Panc1 (cell line): ENCODE measurements at regions not wholly inside any gene's neighbourhood (a gene's known extent, or its start where the extent isn't known, plus 50 kb on each side); places are given as distances from the start of the nearest gene placed in this dataset.

Source experiments
- ATAC-seq: fragments of 200-7000 bp; cut with Tn5 transposase; 2 replicates; pipeline ENCODE4 v1.9.1; 2020; ENCODE audit warnings: mild to moderate bottlenecking, moderate library complexity
- BruUV-seq: library from RNA; stranded (reverse); fragments of 400-500 nt; replicated peaks from 2 replicates; lab custom pipeline; 2021; lab: Mats Ljungman, UMichigan
- CTCF ChIA-PET: fragments of 300-600 bp; sonication (Branson Sonifier 250); formaldehyde crosslinking; loops from one replicate; lab custom pipeline; 2022; ENCODE audit warnings: antibody characterized with exemption; lab: Charles Lee
- POLR2A ChIA-PET: fragments of 300-600 bp; sonication (Branson Sonifier 250); formaldehyde crosslinking; loops from one replicate; lab custom pipeline; 2022; ENCODE audit warnings: antibody characterized with exemption; lab: Charles Lee
- DNase-seq: peaks from one replicate; pipeline ENCODE4 v3.0.0-alpha.2; 2010; ENCODE audit warnings: low read depth, low spot score
- H3K27ac ChIP-seq: 2 replicates; pipeline ENCODE4 v1.5.1; 2011; ENCODE audit warnings: mild to moderate bottlenecking, low read length, inconsistent platforms
- H3K27me3 ChIP-seq: fragments of 200-500 bp; sonication (Bioruptor generic); 2 replicates; pipeline ENCODE4 v1.6.0; 2014; ENCODE audit warnings: low read length, inconsistent platforms; ENCODE audit not compliant: control insufficient read depth, insufficient read depth
- H3K36me3 ChIP-seq: fragments of 200-500 bp; sonication (Bioruptor generic); 2 replicates; pipeline ENCODE4 v1.5.1; 2014; ENCODE audit warnings: inconsistent platforms, mild to moderate bottlenecking, low read length, moderate library complexity; ENCODE audit not compliant: control insufficient read depth, insufficient read depth
- H3K4me1 ChIP-seq: 2 replicates; pipeline ENCODE4 v1.5.1; 2011; ENCODE audit warnings: inconsistent platforms, mild to moderate bottlenecking, low read length, moderate library complexity; ENCODE audit not compliant: control insufficient read depth, insufficient read depth
- H3K4me3 ChIP-seq, 2 experiments: 2 replicates each; pipeline ENCODE4 v1.5.1; 2011 to 2012; ENCODE audit warnings: low read depth in 2 of 2, low read length in 2 of 2, mild to moderate bottlenecking in 2 of 2, inconsistent platforms in 1 of 2, moderate library complexity in 1 of 2
- H3K9me3 ChIP-seq: fragments of 200-500 bp; sonication (Bioruptor generic); 2 replicates; pipeline ENCODE4 v1.5.1; 2014; ENCODE audit warnings: low read depth, mild to moderate bottlenecking, inconsistent platforms, low read length, moderate library complexity; ENCODE audit not compliant: control insufficient read depth, insufficient read depth
- POLR2AphosphoS5 ChIP-seq: IDR thresholded peaks from 2 replicates; pipeline ENCODE4 v1.6.1; 2012; ENCODE audit warnings: mild to moderate bottlenecking, low read depth, low read length, moderate library complexity
- SIN3A ChIP-seq: IDR thresholded peaks from 2 replicates; pipeline ENCODE4 v1.6.1; 2012; ENCODE audit warnings: low read depth, mild to moderate bottlenecking, low read length, moderate library complexity, borderline replicate concordance; ENCODE audit not compliant: insufficient read depth
- TCF7L2 ChIP-seq: IDR thresholded peaks from 2 replicates; pipeline ENCODE4 v1.6.1; 2011; ENCODE audit warnings: mild to moderate bottlenecking, low read depth, low read length, inconsistent platforms
- in situ Hi-C: cut with HindIII; loops from 2 replicates; pipeline ENCODE4 v1.10.0; 2016; ENCODE audit warnings: low sequenced_read_pairs, low pct_unique_long_range_greater_than_20kb
- intact Hi-C: fragments of 100-400 bp; cut with micrococcal nuclease; formaldehyde crosslinking; loops from one replicate; pipeline ENCODE4 v1.10.0; 2022; ENCODE audit not compliant: unreplicated experiment
- TF ChIP-seq, protein P1 (sequence below): fragments of 450-650 bp; IDR thresholded peaks from 2 replicates; pipeline ENCODE4 v1.5.1; 2017; ENCODE audit warnings: mild to moderate bottlenecking
- TF ChIP-seq, protein P2 (sequence below), 2 experiments: IDR thresholded peaks; 2 replicates each; pipeline ENCODE4 v1.6.1; 2011 to 2012; ENCODE audit warnings: low read depth in 2 of 2, control low read depth in 1 of 2, low read length in 1 of 2, mild to moderate bottlenecking in 1 of 2, moderate library complexity in 1 of 2; ENCODE audit not compliant: insufficient read depth in 1 of 2

DNA sequence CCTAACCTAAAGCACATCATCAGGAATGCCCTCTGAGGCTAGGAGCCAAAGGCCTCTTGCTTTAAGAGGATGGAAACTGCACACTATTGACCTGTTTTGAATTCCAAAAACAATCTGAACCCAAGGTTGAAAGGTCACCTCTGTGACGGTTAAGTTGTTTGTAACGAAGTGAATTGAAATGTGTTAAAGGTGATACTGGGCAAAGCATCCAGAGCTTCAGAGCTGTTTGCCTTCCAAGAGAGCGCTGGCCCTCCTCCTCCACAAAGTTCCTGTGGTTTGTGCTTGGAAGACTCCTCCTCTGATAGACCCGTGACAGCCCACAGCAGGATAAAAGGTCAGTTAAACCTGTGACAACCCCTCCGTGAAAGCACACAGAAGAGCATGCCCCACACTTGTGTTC lies 133.7 kb upstream of the CTTNBP2 start:
- Histone ChIP-seq H3K36me3 (no peaks in the 10 kb centered on the region), H3K4me3 (no peak overlapping the region), H3K4me1 (no peaks in the 10 kb centered on the region; the same call in 1 of the 2 replicates), H3K27ac (no peak overlapping the region), H3K27me3 (no peaks in the 10 kb centered on the region), H3K9me3 (no peaks in the 10 kb centered on the region)
- POLR2A ChIA-PET: no interaction called here
- ATAC-seq (no peak), DNase-seq (no peak)
- CTCF ChIA-PET: no interaction called here
- intact Hi-C loops (no loop called here), in situ Hi-C loops (no loop called here)
- TF ChIP-seq POLR2AphosphoS5 (no peak), TCF7L2 (no peak), SIN3A (no peak)
- TF ChIP-seq, protein P1, sequence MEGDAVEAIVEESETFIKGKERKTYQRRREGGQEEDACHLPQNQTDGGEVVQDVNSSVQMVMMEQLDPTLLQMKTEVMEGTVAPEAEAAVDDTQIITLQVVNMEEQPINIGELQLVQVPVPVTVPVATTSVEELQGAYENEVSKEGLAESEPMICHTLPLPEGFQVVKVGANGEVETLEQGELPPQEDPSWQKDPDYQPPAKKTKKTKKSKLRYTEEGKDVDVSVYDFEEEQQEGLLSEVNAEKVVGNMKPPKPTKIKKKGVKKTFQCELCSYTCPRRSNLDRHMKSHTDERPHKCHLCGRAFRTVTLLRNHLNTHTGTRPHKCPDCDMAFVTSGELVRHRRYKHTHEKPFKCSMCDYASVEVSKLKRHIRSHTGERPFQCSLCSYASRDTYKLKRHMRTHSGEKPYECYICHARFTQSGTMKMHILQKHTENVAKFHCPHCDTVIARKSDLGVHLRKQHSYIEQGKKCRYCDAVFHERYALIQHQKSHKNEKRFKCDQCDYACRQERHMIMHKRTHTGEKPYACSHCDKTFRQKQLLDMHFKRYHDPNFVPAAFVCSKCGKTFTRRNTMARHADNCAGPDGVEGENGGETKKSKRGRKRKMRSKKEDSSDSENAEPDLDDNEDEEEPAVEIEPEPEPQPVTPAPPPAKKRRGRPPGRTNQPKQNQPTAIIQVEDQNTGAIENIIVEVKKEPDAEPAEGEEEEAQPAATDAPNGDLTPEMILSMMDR: no peak
- TF ChIP-seq, protein P2, sequence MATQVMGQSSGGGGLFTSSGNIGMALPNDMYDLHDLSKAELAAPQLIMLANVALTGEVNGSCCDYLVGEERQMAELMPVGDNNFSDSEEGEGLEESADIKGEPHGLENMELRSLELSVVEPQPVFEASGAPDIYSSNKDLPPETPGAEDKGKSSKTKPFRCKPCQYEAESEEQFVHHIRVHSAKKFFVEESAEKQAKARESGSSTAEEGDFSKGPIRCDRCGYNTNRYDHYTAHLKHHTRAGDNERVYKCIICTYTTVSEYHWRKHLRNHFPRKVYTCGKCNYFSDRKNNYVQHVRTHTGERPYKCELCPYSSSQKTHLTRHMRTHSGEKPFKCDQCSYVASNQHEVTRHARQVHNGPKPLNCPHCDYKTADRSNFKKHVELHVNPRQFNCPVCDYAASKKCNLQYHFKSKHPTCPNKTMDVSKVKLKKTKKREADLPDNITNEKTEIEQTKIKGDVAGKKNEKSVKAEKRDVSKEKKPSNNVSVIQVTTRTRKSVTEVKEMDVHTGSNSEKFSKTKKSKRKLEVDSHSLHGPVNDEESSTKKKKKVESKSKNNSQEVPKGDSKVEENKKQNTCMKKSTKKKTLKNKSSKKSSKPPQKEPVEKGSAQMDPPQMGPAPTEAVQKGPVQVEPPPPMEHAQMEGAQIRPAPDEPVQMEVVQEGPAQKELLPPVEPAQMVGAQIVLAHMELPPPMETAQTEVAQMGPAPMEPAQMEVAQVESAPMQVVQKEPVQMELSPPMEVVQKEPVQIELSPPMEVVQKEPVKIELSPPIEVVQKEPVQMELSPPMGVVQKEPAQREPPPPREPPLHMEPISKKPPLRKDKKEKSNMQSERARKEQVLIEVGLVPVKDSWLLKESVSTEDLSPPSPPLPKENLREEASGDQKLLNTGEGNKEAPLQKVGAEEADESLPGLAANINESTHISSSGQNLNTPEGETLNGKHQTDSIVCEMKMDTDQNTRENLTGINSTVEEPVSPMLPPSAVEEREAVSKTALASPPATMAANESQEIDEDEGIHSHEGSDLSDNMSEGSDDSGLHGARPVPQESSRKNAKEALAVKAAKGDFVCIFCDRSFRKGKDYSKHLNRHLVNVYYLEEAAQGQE (IDR thresholded peaks at IDR 0.05; ENCODE audit: insufficient read depth in 1 of 2, low read depth in 2 of 2, low read length in 1 of 2): no peak
- BruUV-seq: no TSS peak

DNA sequence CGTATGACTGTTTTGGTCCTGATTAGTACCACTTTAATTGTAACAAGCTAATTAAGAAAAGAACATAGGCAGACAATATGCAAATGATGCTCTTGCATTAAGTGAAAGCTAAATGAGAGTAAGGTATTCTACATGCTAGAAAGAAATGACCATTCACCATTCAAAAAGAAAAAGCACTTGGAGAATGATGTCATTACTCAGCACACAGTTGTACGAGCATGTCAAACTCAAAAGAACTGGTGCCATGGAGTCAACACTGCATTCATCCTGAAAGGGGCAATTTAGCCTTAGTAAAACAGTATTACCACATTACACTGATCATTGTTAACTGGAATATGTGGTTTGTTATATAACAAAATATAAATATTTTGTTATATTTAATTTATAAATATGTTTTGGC lies 136.2 kb upstream of the CTTNBP2 start:
- Histone ChIP-seq H3K27ac (no peak overlapping the region), H3K27me3 (no peaks in the 10 kb centered on the region), H3K4me1 (no peaks in the 10 kb centered on the region; the same call in 1 of the 2 replicates), H3K9me3 (no peaks in the 10 kb centered on the region), H3K4me3 (no peak overlapping the region), H3K36me3 (no peaks in the 10 kb centered on the region)
- ChIA-PET POLR2A (interaction anchor here (0.6 kb wide), 1 partner anchor 121 kb away, joined by 3 read pairs; no protein-coding TSS in a partner anchor), CTCF (interaction anchor here (0.6 kb wide), 1 partner anchor 470 kb away, joined by 4 read pairs; no protein-coding TSS in a partner anchor)
- TF ChIP-seq POLR2AphosphoS5: no peak
- no peak for TF ChIP-seq SIN3A
- TF ChIP-seq TCF7L2: no peak
- TF ChIP-seq, protein P1: no peak
- TF ChIP-seq, protein P2 (IDR thresholded peaks at IDR 0.05; ENCODE audit: insufficient read depth in 1 of 2, low read depth in 2 of 2, low read length in 1 of 2): no peak
- intact Hi-C loops (no loop called here), in situ Hi-C loops (no loop called here)
- no peak for DNase-seq
- no peak for ATAC-seq
- no TSS peak for BruUV-seq
